Stimulated activated naive CD4-positive, alpha-beta T cell treated with Interleukin-2 at 50 U/mL for 16 hours (primary cell): ENCODE measurements at regions not wholly inside any gene's neighbourhood (a gene's known extent, or its start where the extent isn't known, plus 50 kb on each side); places are given as distances from the start of the nearest gene placed in this dataset.

Source experiments
- DNase-seq: peaks from one replicate; lab custom pipeline; 2025; lab: John Stamatoyannopoulos, UW

DNA sequence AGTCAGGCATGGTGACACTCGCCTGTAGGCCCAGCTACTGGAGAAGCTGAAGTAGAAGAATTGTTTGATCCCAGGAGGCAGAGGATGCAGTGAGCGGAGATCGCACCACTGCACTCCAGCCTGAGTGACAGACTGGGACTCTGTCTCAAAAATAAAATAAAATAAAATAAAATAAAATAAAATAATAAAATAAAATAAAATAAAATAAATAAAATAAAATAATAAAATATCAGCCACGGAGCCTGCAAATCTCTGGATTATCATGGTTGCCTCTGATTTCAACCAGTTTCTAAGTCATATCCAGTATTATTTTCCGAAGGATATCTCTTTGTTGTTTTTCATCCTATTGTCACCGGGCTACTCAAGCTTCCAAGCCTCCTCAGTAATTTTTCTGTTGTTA is 51.7 kb upstream of the FZD8 start:
- DNase-seq, result no peak
